ENCODE measurements at regions not wholly inside any gene's neighbourhood (a gene's known extent, or its start where the extent isn't known, plus 50 kb on each side); places are given as distances from the start of the nearest gene placed in this dataset.
"Not testable (repeated sequence)": the region's sequence is repeated elsewhere in the genome, so short reads cannot be mapped to it uniquely, and the experiment has no call there.

GRCh38 chr19:21668072-21668773, 99.2 kb downstream of the ZNF100 start:
- FAIRE-seq = not testable (repeated sequence)

DNA sequence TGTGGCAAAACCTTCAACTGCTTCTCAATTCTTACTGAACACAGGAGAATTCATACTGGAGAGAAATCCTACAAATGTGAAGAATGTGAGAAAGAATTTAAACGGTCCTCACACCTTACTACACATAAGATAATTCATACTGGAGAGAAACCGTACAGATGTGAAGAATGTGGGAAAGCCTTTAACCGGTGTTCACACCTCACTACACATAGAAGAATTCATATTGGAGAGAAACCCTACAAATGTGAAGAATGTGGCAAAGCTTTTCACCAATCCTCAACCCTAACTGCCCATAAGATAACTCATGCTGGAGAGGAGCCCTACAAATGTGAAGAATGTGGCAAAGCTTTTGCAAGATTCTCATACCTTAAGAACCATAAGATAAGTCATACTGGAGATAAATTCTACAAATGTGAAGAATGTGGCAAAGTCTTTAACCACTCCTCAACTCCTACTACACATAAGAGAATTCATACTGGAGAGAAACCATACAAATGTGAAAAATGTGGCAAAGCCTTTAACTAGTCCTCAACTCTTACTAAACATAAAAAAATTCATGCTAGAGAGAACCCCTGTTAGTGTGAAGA, 111.7 kb downstream of the ZNF100 start:
- Histone ChIP-seq H3K4me3 (ENCODE audit: low read depth, low read length) (no peak overlapping the region), H3K36me3 (ENCODE audit: control insufficient read depth, insufficient read depth, low read length) (no peaks in the 10 kb centered on the region), H3K27me3 (ENCODE audit: control insufficient read depth, insufficient read depth, low read length) (no peaks in the 10 kb centered on the region)
- no peak for DNase-seq (ENCODE audit: low read depth)
- no peak for FAIRE-seq
- TF ChIP-seq, protein P1, sequence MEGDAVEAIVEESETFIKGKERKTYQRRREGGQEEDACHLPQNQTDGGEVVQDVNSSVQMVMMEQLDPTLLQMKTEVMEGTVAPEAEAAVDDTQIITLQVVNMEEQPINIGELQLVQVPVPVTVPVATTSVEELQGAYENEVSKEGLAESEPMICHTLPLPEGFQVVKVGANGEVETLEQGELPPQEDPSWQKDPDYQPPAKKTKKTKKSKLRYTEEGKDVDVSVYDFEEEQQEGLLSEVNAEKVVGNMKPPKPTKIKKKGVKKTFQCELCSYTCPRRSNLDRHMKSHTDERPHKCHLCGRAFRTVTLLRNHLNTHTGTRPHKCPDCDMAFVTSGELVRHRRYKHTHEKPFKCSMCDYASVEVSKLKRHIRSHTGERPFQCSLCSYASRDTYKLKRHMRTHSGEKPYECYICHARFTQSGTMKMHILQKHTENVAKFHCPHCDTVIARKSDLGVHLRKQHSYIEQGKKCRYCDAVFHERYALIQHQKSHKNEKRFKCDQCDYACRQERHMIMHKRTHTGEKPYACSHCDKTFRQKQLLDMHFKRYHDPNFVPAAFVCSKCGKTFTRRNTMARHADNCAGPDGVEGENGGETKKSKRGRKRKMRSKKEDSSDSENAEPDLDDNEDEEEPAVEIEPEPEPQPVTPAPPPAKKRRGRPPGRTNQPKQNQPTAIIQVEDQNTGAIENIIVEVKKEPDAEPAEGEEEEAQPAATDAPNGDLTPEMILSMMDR (IDR thresholded peaks at IDR 0.05; ENCODE audit: insufficient read depth, low read length, severe bottlenecking) = no peak

More at GRCh38 chr19:21668072-21668773, 99.2 kb downstream of the ZNF100 start:
- DNase-seq (ENCODE audit: low read depth); H3K36me3 ChIP-seq (ENCODE audit: control insufficient read depth, insufficient read depth, low read length); H3K4me3 ChIP-seq (ENCODE audit: low read depth, low read length); H3K27me3 ChIP-seq (ENCODE audit: control insufficient read depth, insufficient read depth, low read length): not testable (repeated sequence)

- H3K4me3 ChIP-seq (ENCODE audit: low read depth, low read length); H3K36me3 ChIP-seq (ENCODE audit: control insufficient read depth, insufficient read depth, low read length); H3K27me3 ChIP-seq (ENCODE audit: control insufficient read depth, insufficient read depth, low read length); DNase-seq (ENCODE audit: low read depth); FAIRE-seq: not testable (repeated sequence)
Observed at GRCh38 chr19:21651478-21651877, 115.9 kb downstream of the ZNF100 start.

DNA sequence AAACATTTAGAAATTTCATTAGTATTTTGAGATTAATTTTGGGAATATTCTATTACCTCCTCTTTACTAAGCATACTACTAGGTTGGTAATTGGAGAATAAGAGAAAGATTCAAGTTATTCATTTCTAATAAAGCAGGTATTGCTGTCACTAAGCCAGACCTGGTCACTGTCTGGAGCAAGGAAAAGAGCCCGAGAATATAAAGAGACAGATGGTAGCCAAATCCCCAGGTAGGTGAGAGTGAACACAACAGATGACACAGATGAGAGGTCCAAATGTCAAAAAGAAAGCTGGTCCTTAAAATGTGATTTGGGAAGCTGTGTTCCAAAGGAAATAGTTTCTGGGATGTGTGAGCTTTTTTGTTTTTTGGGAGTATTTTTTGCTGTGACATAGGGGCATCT, 128.6 kb downstream of the ZNF100 start:
- Histone ChIP-seq H3K36me3 (ENCODE audit: control insufficient read depth, insufficient read depth, low read length) (no peaks in the 10 kb centered on the region), H3K27me3 (ENCODE audit: control insufficient read depth, insufficient read depth, low read length) (no peaks in the 10 kb centered on the region), H3K4me3 (ENCODE audit: low read depth, low read length) (no peak overlapping the region)
- DNase-seq (ENCODE audit: low read depth) = no peak
- no peak for FAIRE-seq
- TF ChIP-seq, protein P1 (IDR thresholded peaks at IDR 0.05; ENCODE audit: insufficient read depth, low read length, severe bottlenecking) = no peak

GRCh38 chr19:21626924-21627697, 121.7 kb downstream of the ZNF429 start:
- DNase-seq (ENCODE audit: low read depth) (no peak), FAIRE-seq (no peak)
- no peaks in the 10 kb centered on the region for H3K36me3 ChIP-seq (ENCODE audit: control insufficient read depth, insufficient read depth, low read length)
- no peaks in the 10 kb centered on the region for H3K27me3 ChIP-seq (ENCODE audit: control insufficient read depth, insufficient read depth, low read length)
- no peak overlapping the region for H3K4me3 ChIP-seq (ENCODE audit: low read depth, low read length)
- TF ChIP-seq, protein P1 (IDR thresholded peaks at IDR 0.05; ENCODE audit: insufficient read depth, low read length, severe bottlenecking) = no peak

- FAIRE-seq (no peak), DNase-seq (ENCODE audit: low read depth) (no peak)
- Histone ChIP-seq H3K36me3 (ENCODE audit: control insufficient read depth, insufficient read depth, low read length) (no peaks in the 10 kb centered on the region), H3K4me3 (ENCODE audit: low read depth, low read length) (no peak overlapping the region), H3K27me3 (ENCODE audit: control insufficient read depth, insufficient read depth, low read length) (no peaks in the 10 kb centered on the region)
- TF ChIP-seq, protein P1 (IDR thresholded peaks at IDR 0.05; ENCODE audit: insufficient read depth, low read length, severe bottlenecking) = no peak
Observed at GRCh38 chr19:21626091-21626490, 120.7 kb downstream of the ZNF429 start.
